GM23338 (cell line): ENCODE measurements at regions not wholly inside any gene's neighbourhood (a gene's known extent, or its start where the extent isn't known, plus 50 kb on each side); places are given as distances from the start of the nearest gene placed in this dataset.
"Not testable (repeated sequence)": the region's sequence is repeated elsewhere in the genome, so short reads cannot be mapped to it uniquely, and the experiment has no call there.

ENCODE experiments used
- ATAC-seq: fragments of 200-7000 bp; cut with Tn5 transposase; 3 replicates; pipeline ENCODE4 v1.9.1; 2020
- DNase-seq: peaks from one replicate; pipeline ENCODE4 v3.0.0-alpha.2; 2015; ENCODE audit warnings: low spot score
- H2AFZ ChIP-seq: fragments of 200-600 bp; sonication (generic); 2 replicates; pipeline ENCODE4 v1.8.0; 2016; ENCODE audit warnings: antibody characterized with exemption, mild to moderate bottlenecking, moderate library complexity
- H3F3A ChIP-seq: fragments of 200-600 bp; sonication (generic); replicated peaks from 2 replicates; pipeline ENCODE4 v1.8.0; 2017; ENCODE audit warnings: antibody characterized with exemption, mixed run types, low read depth
- H3K27ac ChIP-seq: fragments of 200-600 bp; sonication (generic); 2 replicates; pipeline ENCODE4 v1.6.1; 2016; ENCODE audit warnings: low read depth
- H3K27me3 ChIP-seq: fragments of 200-600 bp; sonication (generic); 2 replicates; pipeline ENCODE4 v1.8.0; 2016; ENCODE audit warnings: mild to moderate bottlenecking, mixed run types, moderate library complexity; ENCODE audit not compliant: insufficient read depth
- H3K36me3 ChIP-seq: fragments of 200-600 bp; sonication (generic); 2 replicates; pipeline ENCODE4 v1.8.0; 2016; ENCODE audit warnings: mild to moderate bottlenecking; ENCODE audit not compliant: insufficient read depth
- H3K4me1 ChIP-seq: fragments of 200-600 bp; sonication (generic); 2 replicates; pipeline ENCODE4 v1.8.0; 2016; ENCODE audit warnings: mild to moderate bottlenecking, moderate library complexity; ENCODE audit not compliant: insufficient read depth
- H3K4me2 ChIP-seq: fragments of 200-600 bp; sonication (generic); 2 replicates; pipeline ENCODE4 v1.7.1; 2017; ENCODE audit warnings: mixed run types
- H3K4me3 ChIP-seq: fragments of 200-600 bp; sonication (generic); 2 replicates; pipeline ENCODE4 v1.6.1; 2016; ENCODE audit warnings: mixed run types
- H3K79me2 ChIP-seq: fragments of 200-600 bp; sonication (generic); replicated peaks from 2 replicates; pipeline ENCODE4 v1.8.0; 2017; ENCODE audit warnings: mild to moderate bottlenecking; ENCODE audit not compliant: insufficient read depth
- H3K9me2 ChIP-seq: fragments of 200-600 bp; sonication (generic); 2 replicates; pipeline ENCODE4 v1.8.0; 2017; ENCODE audit not compliant: insufficient read depth
- H4K20me1 ChIP-seq: fragments of 200-600 bp; sonication (generic); replicated peaks from 2 replicates; pipeline ENCODE4 v1.8.0; 2017; ENCODE audit warnings: mild to moderate bottlenecking; ENCODE audit not compliant: insufficient read depth
- H3K27ac Mint-ChIP-seq: 2 replicates; pipeline ENCODE4 v1.8.0; 2020; ENCODE audit warnings: inconsistent platforms, mild to moderate bottlenecking, moderate library complexity, mixed read lengths
- H3K27me3 Mint-ChIP-seq: 3 replicates; pipeline ENCODE4 v1.8.0; 2022; ENCODE audit warnings: low read depth, mild to moderate bottlenecking, moderate library complexity, mixed read lengths, inconsistent platforms; ENCODE audit not compliant: insufficient read depth, poor library complexity
- H3K36me3 Mint-ChIP-seq: 3 replicates; pipeline ENCODE4 v1.8.0; 2021; ENCODE audit warnings: low read depth, mild to moderate bottlenecking, inconsistent platforms, moderate library complexity, mixed read lengths
- H3K4me1 Mint-ChIP-seq: 3 replicates; pipeline ENCODE4 v1.8.0; 2020; ENCODE audit warnings: mild to moderate bottlenecking, inconsistent platforms, mixed read lengths
- H3K4me3 Mint-ChIP-seq: 3 replicates; pipeline ENCODE4 v1.8.0; 2021; ENCODE audit warnings: moderate library complexity, mild to moderate bottlenecking, inconsistent platforms, mixed read lengths
- H3K9me3 Mint-ChIP-seq: 3 replicates; pipeline ENCODE4 v1.8.0; 2020; ENCODE audit warnings: moderate library complexity, mild to moderate bottlenecking, inconsistent platforms, mixed read lengths
- EZH2 ChIP-seq: fragments of 200-600 bp; sonication (generic); IDR thresholded peaks from one replicate; pipeline ENCODE4 v1.8.0; 2017; ENCODE audit warnings: antibody characterized with exemption, mild to moderate bottlenecking, low read depth; ENCODE audit not compliant: unreplicated experiment
- EZH2phosphoT487 ChIP-seq: fragments of 200-600 bp; sonication (generic); IDR thresholded peaks from one replicate; pipeline ENCODE4 v1.8.1; 2018; ENCODE audit warnings: antibody characterized with exemption; ENCODE audit not compliant: unreplicated experiment
- JUNB ChIP-seq: IDR thresholded peaks from one replicate; pipeline ENCODE4 v1.6.1; 2016; ENCODE audit warnings: antibody characterized with exemption; ENCODE audit not compliant: unreplicated experiment
- POLR2AphosphoS5 ChIP-seq: IDR thresholded peaks from 2 replicates; pipeline ENCODE4 v1.6.1; 2016; ENCODE audit warnings: antibody characterized with exemption, low read depth
- STAT1 ChIP-seq: IDR thresholded peaks from one replicate; pipeline ENCODE4 v1.6.1; 2016; ENCODE audit warnings: antibody characterized with exemption; ENCODE audit not compliant: unreplicated experiment
- ZNF114 ChIP-seq: fragments of 250-450 bp; sonication (Bioruptor Pico); IDR thresholded peaks from 2 replicates; pipeline ENCODE4 v1.5.0; 2020; ENCODE audit warnings: mild to moderate bottlenecking, moderate library complexity
- ZNF331 ChIP-seq: fragments of 250-450 bp; sonication (Bioruptor Pico); IDR thresholded peaks from 2 replicates; pipeline ENCODE4 v1.5.0; 2020; ENCODE audit warnings: low read depth, mild to moderate bottlenecking, moderate library complexity
- TF ChIP-seq, protein P1 (sequence below): IDR thresholded peaks from 2 replicates; pipeline ENCODE4 v1.6.1; 2016; ENCODE audit warnings: antibody characterized with exemption
- TF ChIP-seq, protein P2 (sequence below), 2 experiments: fragments of 200-600 bp in 1 of 2; sonication (generic) in 1 of 2; conservative IDR thresholded peaks; 2 replicates each; pipeline versions ENCODE4 v1.5.1 to v1.6.1; 2016 to 2017; ENCODE audit warnings: antibody characterized with exemption in 2 of 2, low read depth in 2 of 2, mild to moderate bottlenecking in 2 of 2, moderate library complexity in 1 of 2
- TF ChIP-seq, protein P3 (sequence below): fragments of 250-450 bp; sonication (Bioruptor Pico); IDR thresholded peaks from 2 replicates; pipeline ENCODE4 v1.5.0; 2020; ENCODE audit warnings: mild to moderate bottlenecking, moderate library complexity

DNA sequence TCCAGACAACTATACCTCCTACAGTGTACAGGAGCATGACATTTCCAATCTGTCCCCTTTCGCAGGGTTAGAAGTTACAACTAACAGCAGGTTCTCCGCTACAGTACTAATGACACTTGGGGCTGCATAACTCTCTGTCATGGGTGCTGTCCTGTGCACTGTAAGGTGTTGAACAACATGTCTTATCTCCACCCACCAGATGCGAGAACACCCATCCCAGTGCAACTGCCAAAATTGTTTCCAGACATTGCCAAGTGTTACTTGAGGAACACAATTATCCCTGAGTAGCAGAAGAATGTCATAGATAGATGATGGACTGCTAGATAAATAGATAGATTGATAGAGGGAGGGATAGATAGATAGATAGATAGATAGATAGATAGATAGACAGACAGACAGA lies 200.9 kb upstream of the USP9Y start:
- ATAC-seq (no peak), DNase-seq (no peak)
- Histone ChIP-seq H3K27ac (no peak overlapping the region), H4K20me1 (no peaks in the 10 kb centered on the region), H3K79me2 (no peaks in the 10 kb centered on the region), H3K4me1 (no peaks in the 10 kb centered on the region), H3K9me2 (no peaks in the 10 kb centered on the region), H3K36me3 (no peaks in the 10 kb centered on the region), H2AFZ (no peak overlapping the region), H3K27me3 (no peaks in the 10 kb centered on the region), H3K4me2 (no peak overlapping the region), H3F3A (no peaks in the 10 kb centered on the region), H3K4me3 (no peak overlapping the region)
- no peaks in the 10 kb centered on the region; the same call in 1 of the 3 replicates for H3K4me1 Mint-ChIP-seq
- no peak overlapping the region for H3K27ac Mint-ChIP-seq
- H3K36me3 Mint-ChIP-seq = peaks cover 3% of the 10 kb centered on the region; the same call in 1 of the 3 replicates
- H3K9me3 Mint-ChIP-seq = peaks cover 18% of the 10 kb centered on the region
- H3K27me3 Mint-ChIP-seq = no peaks in the 10 kb centered on the region
- TF ChIP-seq, protein P1, sequence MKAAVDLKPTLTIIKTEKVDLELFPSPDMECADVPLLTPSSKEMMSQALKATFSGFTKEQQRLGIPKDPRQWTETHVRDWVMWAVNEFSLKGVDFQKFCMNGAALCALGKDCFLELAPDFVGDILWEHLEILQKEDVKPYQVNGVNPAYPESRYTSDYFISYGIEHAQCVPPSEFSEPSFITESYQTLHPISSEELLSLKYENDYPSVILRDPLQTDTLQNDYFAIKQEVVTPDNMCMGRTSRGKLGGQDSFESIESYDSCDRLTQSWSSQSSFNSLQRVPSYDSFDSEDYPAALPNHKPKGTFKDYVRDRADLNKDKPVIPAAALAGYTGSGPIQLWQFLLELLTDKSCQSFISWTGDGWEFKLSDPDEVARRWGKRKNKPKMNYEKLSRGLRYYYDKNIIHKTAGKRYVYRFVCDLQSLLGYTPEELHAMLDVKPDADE = no peak
- TF ChIP-seq, protein P2, sequence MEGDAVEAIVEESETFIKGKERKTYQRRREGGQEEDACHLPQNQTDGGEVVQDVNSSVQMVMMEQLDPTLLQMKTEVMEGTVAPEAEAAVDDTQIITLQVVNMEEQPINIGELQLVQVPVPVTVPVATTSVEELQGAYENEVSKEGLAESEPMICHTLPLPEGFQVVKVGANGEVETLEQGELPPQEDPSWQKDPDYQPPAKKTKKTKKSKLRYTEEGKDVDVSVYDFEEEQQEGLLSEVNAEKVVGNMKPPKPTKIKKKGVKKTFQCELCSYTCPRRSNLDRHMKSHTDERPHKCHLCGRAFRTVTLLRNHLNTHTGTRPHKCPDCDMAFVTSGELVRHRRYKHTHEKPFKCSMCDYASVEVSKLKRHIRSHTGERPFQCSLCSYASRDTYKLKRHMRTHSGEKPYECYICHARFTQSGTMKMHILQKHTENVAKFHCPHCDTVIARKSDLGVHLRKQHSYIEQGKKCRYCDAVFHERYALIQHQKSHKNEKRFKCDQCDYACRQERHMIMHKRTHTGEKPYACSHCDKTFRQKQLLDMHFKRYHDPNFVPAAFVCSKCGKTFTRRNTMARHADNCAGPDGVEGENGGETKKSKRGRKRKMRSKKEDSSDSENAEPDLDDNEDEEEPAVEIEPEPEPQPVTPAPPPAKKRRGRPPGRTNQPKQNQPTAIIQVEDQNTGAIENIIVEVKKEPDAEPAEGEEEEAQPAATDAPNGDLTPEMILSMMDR (conservative IDR thresholded peaks at IDR 0.05; ENCODE audit: low read depth in 2 of 2) = no peak
- TF ChIP-seq EZH2phosphoT487 = no peak
- TF ChIP-seq JUNB = no peak
- no peak for TF ChIP-seq POLR2AphosphoS5
- TF ChIP-seq STAT1 = no peak
- no peak for TF ChIP-seq ZNF114 (CRISPR knock-in tag)
- TF ChIP-seq EZH2 = no peak
- no peak for TF ChIP-seq ZNF331
- no peak overlapping the region for H3K4me3 Mint-ChIP-seq

DNA sequence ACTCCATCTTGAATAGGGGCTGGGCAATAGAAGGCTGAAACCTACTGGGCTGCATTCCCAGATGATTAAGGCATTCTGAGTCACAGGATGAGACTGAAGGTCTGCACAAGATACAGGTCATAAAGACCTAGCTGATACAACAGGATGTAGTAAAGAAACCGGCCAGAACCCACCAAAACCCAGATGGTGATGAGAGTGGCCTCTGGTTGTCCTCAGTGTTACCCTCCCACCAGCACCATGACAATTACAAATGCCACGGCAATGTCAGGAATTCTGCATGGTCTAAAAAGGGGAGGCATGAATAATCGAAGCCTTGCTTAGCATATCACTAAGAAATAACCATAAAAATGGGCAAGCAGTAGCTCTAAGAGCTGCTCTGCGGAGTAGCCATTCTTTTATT lies 197.0 kb upstream of the USP9Y start:
- H3K4me2 ChIP-seq, H3K36me3 ChIP-seq, ATAC-seq, H3K4me3 Mint-ChIP-seq, H3K27me3 ChIP-seq, H3K4me3 ChIP-seq, H3K36me3 Mint-ChIP-seq, H3K9me2 ChIP-seq, H2AFZ ChIP-seq, H3K27me3 Mint-ChIP-seq, H4K20me1 ChIP-seq, H3K27ac ChIP-seq, H3F3A ChIP-seq, H3K27ac Mint-ChIP-seq, H3K79me2 ChIP-seq, H3K4me1 ChIP-seq, H3K4me1 Mint-ChIP-seq: not testable (repeated sequence)
- H3K9me3 Mint-ChIP-seq = peaks cover 11% of the 10 kb centered on the region
- DNase-seq = peak; percentile 21

DNA sequence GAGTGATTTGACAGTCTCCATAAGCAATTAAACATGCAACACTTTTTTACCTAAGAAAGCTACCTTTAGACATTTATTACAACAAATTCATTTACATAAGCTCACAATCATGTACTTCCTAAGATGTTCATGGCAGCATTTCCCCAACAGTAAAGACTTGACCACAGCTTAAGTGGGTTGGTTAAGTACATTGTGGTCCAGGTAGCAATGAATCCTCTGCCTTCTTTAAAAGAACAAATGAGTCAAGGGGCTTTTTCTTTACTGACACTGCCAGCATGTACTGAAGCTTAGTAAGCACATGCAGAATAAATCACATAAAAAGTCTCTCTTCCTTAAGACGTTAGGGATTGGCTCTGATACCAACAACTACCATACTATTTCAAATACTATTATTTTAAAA lies 183.7 kb upstream of the USP9Y start:
- no peak for ATAC-seq
- TF ChIP-seq, protein P3, sequence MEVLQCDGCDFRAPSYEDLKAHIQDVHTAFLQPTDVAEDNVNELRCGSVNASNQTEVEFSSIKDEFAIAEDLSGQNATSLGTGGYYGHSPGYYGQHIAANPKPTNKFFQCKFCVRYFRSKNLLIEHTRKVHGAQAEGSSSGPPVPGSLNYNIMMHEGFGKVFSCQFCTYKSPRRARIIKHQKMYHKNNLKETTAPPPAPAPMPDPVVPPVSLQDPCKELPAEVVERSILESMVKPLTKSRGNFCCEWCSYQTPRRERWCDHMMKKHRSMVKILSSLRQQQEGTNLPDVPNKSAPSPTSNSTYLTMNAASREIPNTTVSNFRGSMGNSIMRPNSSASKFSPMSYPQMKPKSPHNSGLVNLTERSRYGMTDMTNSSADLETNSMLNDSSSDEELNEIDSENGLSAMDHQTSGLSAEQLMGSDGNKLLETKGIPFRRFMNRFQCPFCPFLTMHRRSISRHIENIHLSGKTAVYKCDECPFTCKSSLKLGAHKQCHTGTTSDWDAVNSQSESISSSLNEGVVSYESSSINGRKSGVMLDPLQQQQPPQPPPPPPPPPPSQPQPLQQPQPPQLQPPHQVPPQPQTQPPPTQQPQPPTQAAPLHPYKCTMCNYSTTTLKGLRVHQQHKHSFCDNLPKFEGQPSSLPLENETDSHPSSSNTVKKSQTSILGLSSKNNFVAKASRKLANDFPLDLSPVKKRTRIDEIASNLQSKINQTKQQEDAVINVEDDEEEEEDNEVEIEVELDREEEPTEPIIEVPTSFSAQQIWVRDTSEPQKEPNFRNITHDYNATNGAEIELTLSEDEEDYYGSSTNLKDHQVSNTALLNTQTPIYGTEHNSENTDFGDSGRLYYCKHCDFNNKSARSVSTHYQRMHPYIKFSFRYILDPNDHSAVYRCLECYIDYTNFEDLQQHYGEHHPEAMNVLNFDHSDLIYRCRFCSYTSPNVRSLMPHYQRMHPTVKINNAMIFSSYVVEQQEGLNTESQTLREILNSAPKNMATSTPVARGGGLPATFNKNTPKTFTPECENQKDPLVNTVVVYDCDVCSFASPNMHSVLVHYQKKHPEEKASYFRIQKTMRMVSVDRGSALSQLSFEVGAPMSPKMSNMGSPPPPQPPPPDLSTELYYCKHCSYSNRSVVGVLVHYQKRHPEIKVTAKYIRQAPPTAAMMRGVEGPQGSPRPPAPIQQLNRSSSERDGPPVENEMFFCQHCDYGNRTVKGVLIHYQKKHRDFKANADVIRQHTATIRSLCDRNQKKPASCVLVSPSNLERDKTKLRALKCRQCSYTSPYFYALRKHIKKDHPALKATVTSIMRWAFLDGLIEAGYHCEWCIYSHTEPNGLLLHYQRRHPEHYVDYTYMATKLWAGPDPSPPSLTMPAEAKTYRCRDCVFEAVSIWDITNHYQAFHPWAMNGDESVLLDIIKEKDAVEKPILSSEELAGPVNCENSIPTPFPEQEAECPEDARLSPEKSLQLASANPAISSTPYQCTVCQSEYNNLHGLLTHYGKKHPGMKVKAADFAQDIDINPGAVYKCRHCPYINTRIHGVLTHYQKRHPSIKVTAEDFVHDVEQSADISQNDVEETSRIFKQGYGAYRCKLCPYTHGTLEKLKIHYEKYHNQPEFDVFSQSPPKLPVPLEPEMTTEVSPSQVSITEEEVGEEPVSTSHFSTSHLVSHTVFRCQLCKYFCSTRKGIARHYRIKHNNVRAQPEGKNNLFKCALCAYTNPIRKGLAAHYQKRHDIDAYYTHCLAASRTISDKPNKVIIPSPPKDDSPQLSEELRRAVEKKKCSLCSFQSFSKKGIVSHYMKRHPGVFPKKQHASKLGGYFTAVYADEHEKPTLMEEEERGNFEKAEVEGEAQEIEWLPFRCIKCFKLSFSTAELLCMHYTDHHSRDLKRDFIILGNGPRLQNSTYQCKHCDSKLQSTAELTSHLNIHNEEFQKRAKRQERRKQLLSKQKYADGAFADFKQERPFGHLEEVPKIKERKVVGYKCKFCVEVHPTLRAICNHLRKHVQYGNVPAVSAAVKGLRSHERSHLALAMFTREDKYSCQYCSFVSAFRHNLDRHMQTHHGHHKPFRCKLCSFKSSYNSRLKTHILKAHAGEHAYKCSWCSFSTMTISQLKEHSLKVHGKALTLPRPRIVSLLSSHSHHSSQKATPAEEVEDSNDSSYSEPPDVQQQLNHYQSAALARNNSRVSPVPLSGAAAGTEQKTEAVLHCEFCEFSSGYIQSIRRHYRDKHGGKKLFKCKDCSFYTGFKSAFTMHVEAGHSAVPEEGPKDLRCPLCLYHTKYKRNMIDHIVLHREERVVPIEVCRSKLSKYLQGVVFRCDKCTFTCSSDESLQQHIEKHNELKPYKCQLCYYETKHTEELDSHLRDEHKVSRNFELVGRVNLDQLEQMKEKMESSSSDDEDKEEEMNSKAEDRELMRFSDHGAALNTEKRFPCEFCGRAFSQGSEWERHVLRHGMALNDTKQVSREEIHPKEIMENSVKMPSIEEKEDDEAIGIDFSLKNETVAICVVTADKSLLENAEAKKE (CRISPR knock-in tag) = no peak

More for the DNA sequence above, 183.7 kb upstream of the USP9Y start:
- Mint-ChIP-seq H3K27ac (no peak overlapping the region), H3K4me1 (no peaks in the 10 kb centered on the region), H3K4me3 (no peak overlapping the region), H3K27me3 (no peaks in the 10 kb centered on the region), H3K9me3 (no peaks in the 10 kb centered on the region), H3K36me3 (no peaks in the 10 kb centered on the region)
- no peak overlapping the region for H2AFZ ChIP-seq
- no peak overlapping the region for H3K27ac ChIP-seq
- H3K36me3 ChIP-seq = no peaks in the 10 kb centered on the region
- no peaks in the 10 kb centered on the region for H3K4me1 ChIP-seq
- no peaks in the 10 kb centered on the region for H3F3A ChIP-seq
- H3K4me2 ChIP-seq = no peak overlapping the region
- H3K9me2 ChIP-seq = no peaks in the 10 kb centered on the region
- no peaks in the 10 kb centered on the region for H4K20me1 ChIP-seq
- H3K79me2 ChIP-seq = no peaks in the 10 kb centered on the region
- no peak overlapping the region for H3K4me3 ChIP-seq
- H3K27me3 ChIP-seq = no peaks in the 10 kb centered on the region
- DNase-seq = no peak
